Mesothelial cell of epicardium (in vitro differentiated cells): ENCODE measurements at regions not wholly inside any gene's neighbourhood (a gene's known extent, or its start where the extent isn't known, plus 50 kb on each side); places are given as distances from the start of the nearest gene placed in this dataset.

ENCODE experiments used
- DNase-seq, 2 experiments: peaks; one replicate each; pipeline ENCODE4 v3.0.0; 2021; ENCODE audit warnings: low spot score in 2 of 2; ENCODE audit not compliant: unreplicated experiment in 2 of 2
- H3K27ac Mint-ChIP-seq: 2 replicates; pipeline ENCODE4 v1.8.0; 2021; ENCODE audit warnings: mixed read lengths
- H3K27me3 Mint-ChIP-seq: 2 replicates; pipeline ENCODE4 v1.8.0; 2021; ENCODE audit warnings: low read depth, mixed read lengths
- H3K36me3 Mint-ChIP-seq: 2 replicates; pipeline ENCODE4 v1.8.0; 2021; ENCODE audit warnings: mixed read lengths
- H3K4me1 Mint-ChIP-seq: 2 replicates; pipeline ENCODE4 v1.8.0; 2021; ENCODE audit warnings: mixed read lengths
- H3K4me3 Mint-ChIP-seq: 2 replicates; pipeline ENCODE4 v1.8.0; 2021; ENCODE audit warnings: mild to moderate bottlenecking, moderate library complexity, mixed read lengths
- H3K9me3 Mint-ChIP-seq: 2 replicates; pipeline ENCODE4 v1.8.0; 2021; ENCODE audit warnings: mixed read lengths
- CTCF ChIP-seq: fragments of 200-600 bp; sonication (generic); IDR thresholded peaks from one replicate; pipeline ENCODE4 v1.5.0; 2021; ENCODE audit warnings: antibody characterized with exemption; ENCODE audit not compliant: unreplicated experiment

GRCh38 chr6:20286968-20287565, 74.8 kb upstream of the MBOAT1 start:
- H3K36me3 Mint-ChIP-seq: peaks cover 2% of the 10 kb centered on the region
- TF ChIP-seq CTCF: no peak
- DNase-seq: no peak
- H3K27ac Mint-ChIP-seq: no peak overlapping the region
- H3K4me3 Mint-ChIP-seq: no peak overlapping the region
- H3K4me1 Mint-ChIP-seq: no peaks in the 10 kb centered on the region
- H3K27me3 Mint-ChIP-seq: no peaks in the 10 kb centered on the region
- H3K9me3 Mint-ChIP-seq: peaks cover 31% of the 10 kb centered on the region

- Mint-ChIP-seq H3K4me1 (no peaks in the 10 kb centered on the region), H3K27ac (no peak overlapping the region), H3K27me3 (no peaks in the 10 kb centered on the region), H3K9me3 (peaks cover under 1% of the 10 kb centered on the region), H3K4me3 (no peak overlapping the region), H3K36me3 (no peaks in the 10 kb centered on the region)
- peak; percentile 51 to 80 for DNase-seq
- peak; percentile 93 for TF ChIP-seq CTCF
Measured at GRCh38 chr6:20291764-20292580, 79.7 kb upstream of the MBOAT1 start.

- peaks cover under 1% of the 10 kb centered on the region for H3K9me3 Mint-ChIP-seq
- H3K27ac Mint-ChIP-seq: no peak overlapping the region
- no peak overlapping the region for H3K4me3 Mint-ChIP-seq
- no peaks in the 10 kb centered on the region for H3K36me3 Mint-ChIP-seq
- no peaks in the 10 kb centered on the region for H3K4me1 Mint-ChIP-seq
- DNase-seq: no peak
- H3K27me3 Mint-ChIP-seq: no peaks in the 10 kb centered on the region
- TF ChIP-seq CTCF: no peak
Measured at GRCh38 chr6:20292905-20293304, 80.6 kb upstream of the MBOAT1 start.

- Mint-ChIP-seq H3K4me3 (no peak overlapping the region), H3K36me3 (no peaks in the 10 kb centered on the region), H3K27me3 (no peaks in the 10 kb centered on the region), H3K9me3 (peaks cover 4% of the 10 kb centered on the region), H3K27ac (no peak overlapping the region), H3K4me1 (no peaks in the 10 kb centered on the region)
- DNase-seq: no peak
- TF ChIP-seq CTCF: no peak
Measured at GRCh38 chr6:20301256-20301655, 89.0 kb upstream of the MBOAT1 start.

- no peak for DNase-seq
- Mint-ChIP-seq H3K9me3 (peaks cover 4% of the 10 kb centered on the region), H3K27me3 (no peaks in the 10 kb centered on the region), H3K4me3 (no peak overlapping the region), H3K27ac (no peak overlapping the region), H3K4me1 (no peaks in the 10 kb centered on the region), H3K36me3 (no peaks in the 10 kb centered on the region)
- TF ChIP-seq CTCF: no peak
Measured at GRCh38 chr6:20302168-20302567, 89.9 kb upstream of the MBOAT1 start.
